ACC112 (cell line): ENCODE measurements at regions not wholly inside any gene's neighbourhood (a gene's known extent, or its start where the extent isn't known, plus 50 kb on each side); places are given as distances from the start of the nearest gene placed in this dataset.
"Not testable (repeated sequence)": the region's sequence is repeated elsewhere in the genome, so short reads cannot be mapped to it uniquely, and the experiment has no call there.

Experiments used
- H2AFZ ChIP-seq: fragments of 200-600 bp; sonication (generic); one replicate; pipeline ENCODE4 v1.6.0; 2017; ENCODE audit warnings: antibody characterized with exemption, low read length; ENCODE audit not compliant: unreplicated experiment
- H3K27ac ChIP-seq: fragments of 200-600 bp; sonication (generic); 2 replicates; pipeline ENCODE4 v1.5.1; 2014; ENCODE audit warnings: low read depth, mild to moderate bottlenecking, antibody characterized with exemption, low read length, moderate library complexity
- H3K27me3 ChIP-seq: fragments of 200-600 bp; sonication (generic); 2 replicates; pipeline ENCODE4 v1.6.1; 2014; ENCODE audit warnings: mild to moderate bottlenecking, antibody characterized with exemption, low read length, moderate library complexity, mixed read lengths; ENCODE audit not compliant: insufficient read depth
- H3K36me3 ChIP-seq: fragments of 200-600 bp; sonication (generic); 2 replicates; pipeline ENCODE4 v1.6.1; 2016; ENCODE audit warnings: mild to moderate bottlenecking, antibody characterized with exemption, low read length, moderate library complexity, mixed read lengths; ENCODE audit not compliant: insufficient read depth
- H3K4me1 ChIP-seq: fragments of 200-600 bp; sonication (generic); one replicate; pipeline ENCODE4 v1.6.1; 2016; ENCODE audit warnings: low read length, mixed read lengths; ENCODE audit not compliant: insufficient read depth, unreplicated experiment, control insufficient read depth
- H3K4me3 ChIP-seq: fragments of 200-600 bp; sonication (generic); 2 replicates; pipeline ENCODE4 v1.5.1; 2014; ENCODE audit warnings: mild to moderate bottlenecking, low read depth, low read length
- H3K79me2 ChIP-seq: fragments of 200-600 bp; sonication (generic); one replicate; pipeline ENCODE4 v1.6.0; 2016; ENCODE audit warnings: low read length; ENCODE audit not compliant: control insufficient read depth, unreplicated experiment, insufficient read depth

- no peak overlapping the region for H3K27ac ChIP-seq
- no peaks in the 10 kb centered on the region for H3K79me2 ChIP-seq
- H3K4me3 ChIP-seq: no peak overlapping the region
- no peaks in the 10 kb centered on the region for H3K36me3 ChIP-seq
- H3K27me3 ChIP-seq: no peaks in the 10 kb centered on the region
- no peak overlapping the region for H2AFZ ChIP-seq
- H3K4me1 ChIP-seq: no peaks in the 10 kb centered on the region
Observed at GRCh38 chr2:199186301-199186751, 271.4 kb downstream of the SATB2 start.

- not testable (repeated sequence) for H3K4me3 ChIP-seq, H3K27ac ChIP-seq, H3K79me2 ChIP-seq, H3K36me3 ChIP-seq, H2AFZ ChIP-seq, H3K4me1 ChIP-seq, H3K27me3 ChIP-seq
Observed at GRCh38 chr2:199185174-199185573, 272.6 kb downstream of the SATB2 start.

- Histone ChIP-seq H3K27me3 (no peaks in the 10 kb centered on the region), H2AFZ (no peak overlapping the region), H3K4me3 (no peak overlapping the region), H3K79me2 (no peaks in the 10 kb centered on the region), H3K4me1 (peaks cover 12% of the 10 kb centered on the region), H3K27ac (no peak overlapping the region), H3K36me3 (no peaks in the 10 kb centered on the region)
Observed at GRCh38 chr2:199163613-199164458, 293.9 kb downstream of the SATB2 start.

- Histone ChIP-seq H3K79me2 (no peaks in the 10 kb centered on the region), H3K4me3 (no peak overlapping the region), H3K27me3 (no peaks in the 10 kb centered on the region), H2AFZ (no peak overlapping the region), H3K27ac (no peak overlapping the region), H3K4me1 (peaks cover 12% of the 10 kb centered on the region), H3K36me3 (no peaks in the 10 kb centered on the region)
Observed at GRCh38 chr2:199160677-199161465, 296.9 kb downstream of the SATB2 start.

- Histone ChIP-seq H3K79me2 (no peaks in the 10 kb centered on the region), H2AFZ (no peak overlapping the region), H3K27ac (no peak overlapping the region), H3K36me3 (no peaks in the 10 kb centered on the region), H3K4me1 (peaks cover 12% of the 10 kb centered on the region), H3K27me3 (no peaks in the 10 kb centered on the region), H3K4me3 (no peak overlapping the region)
Observed at GRCh38 chr2:199160081-199160480, 297.7 kb downstream of the SATB2 start.

GRCh38 chr2:199148076-199148845 lies 309.5 kb downstream of the SATB2 start:
- Histone ChIP-seq H3K27ac (no peak overlapping the region), H3K4me1 (no peaks in the 10 kb centered on the region), H3K27me3 (peaks cover 5% of the 10 kb centered on the region; the same call in 1 of the 2 replicates), H3K4me3 (no peak overlapping the region), H3K36me3 (no peaks in the 10 kb centered on the region), H2AFZ (no peak overlapping the region), H3K79me2 (no peaks in the 10 kb centered on the region)

- H3K27me3 ChIP-seq: peaks cover 6% of the 10 kb centered on the region; the same call in 1 of the 2 replicates
- H2AFZ ChIP-seq: no peak overlapping the region
- no peak overlapping the region for H3K27ac ChIP-seq
- no peaks in the 10 kb centered on the region for H3K79me2 ChIP-seq
- H3K4me3 ChIP-seq: no peak overlapping the region
- H3K4me1 ChIP-seq: no peaks in the 10 kb centered on the region
- H3K36me3 ChIP-seq: no peaks in the 10 kb centered on the region
Observed at GRCh38 chr2:199147216-199147615, 310.5 kb downstream of the SATB2 start.

GRCh38 chr2:199144546-199144945 lies 313.2 kb downstream of the SATB2 start:
- Histone ChIP-seq H3K4me1 (no peaks in the 10 kb centered on the region), H3K79me2 (no peaks in the 10 kb centered on the region), H3K27me3 (peaks cover 6% of the 10 kb centered on the region; the same call in 1 of the 2 replicates), H3K4me3 (no peak overlapping the region), H3K27ac (no peak overlapping the region), H3K36me3 (no peaks in the 10 kb centered on the region), H2AFZ (no peak overlapping the region)

- Histone ChIP-seq H3K4me3 (no peak overlapping the region), H2AFZ (no peak overlapping the region), H3K4me1 (no peaks in the 10 kb centered on the region), H3K27ac (no peak overlapping the region), H3K79me2 (no peaks in the 10 kb centered on the region), H3K27me3 (peaks cover 6% of the 10 kb centered on the region; the same call in 1 of the 2 replicates), H3K36me3 (no peaks in the 10 kb centered on the region)
Observed at GRCh38 chr2:199144036-199144435, 313.7 kb downstream of the SATB2 start.

- H3K27ac ChIP-seq: no peak overlapping the region
- no peak overlapping the region for H3K4me3 ChIP-seq
- H3K27me3 ChIP-seq: no peaks in the 10 kb centered on the region
- no peaks in the 10 kb centered on the region for H3K36me3 ChIP-seq
- H3K79me2 ChIP-seq: no peaks in the 10 kb centered on the region
- H2AFZ ChIP-seq: no peak overlapping the region
- H3K4me1 ChIP-seq: no peaks in the 10 kb centered on the region
Observed at GRCh38 chr2:199136681-199137080, 321.1 kb downstream of the SATB2 start.
